ELR (cell line): ENCODE measurements at regions not wholly inside any gene's neighbourhood (a gene's known extent, or its start where the extent isn't known, plus 50 kb on each side); places are given as distances from the start of the nearest gene placed in this dataset.

ENCODE experiments used
- DNase-seq: peaks from one replicate; pipeline ENCODE4 v3.0.0-alpha.2; 2015; ENCODE audit warnings: low read depth

GRCh38 chr6:74765486-74765885, 440.4 kb downstream of the COL12A1 start:
- DNase-seq: no peak

- no peak for DNase-seq
Measured at GRCh38 chr6:74764486-74764885, 441.4 kb downstream of the COL12A1 start.

- DNase-seq: no peak
Measured at GRCh38 chr6:74762841-74763240, 443.0 kb downstream of the COL12A1 start.

GRCh38 chr6:74757813-74758212, 448.0 kb downstream of the COL12A1 start:
- DNase-seq: no peak

- DNase-seq: no peak
Measured at GRCh38 chr6:74756923-74757322, 448.9 kb downstream of the COL12A1 start.

- no peak for DNase-seq
Measured at GRCh38 chr6:74755778-74756177, 450.1 kb downstream of the COL12A1 start.

GRCh38 chr6:74755196-74755595, 450.7 kb downstream of the COL12A1 start:
- DNase-seq: no peak

GRCh38 chr6:74753883-74754600, 451.8 kb downstream of the COL12A1 start:
- no peak for DNase-seq

- DNase-seq: no peak
Measured at GRCh38 chr6:74752303-74752702, 453.6 kb downstream of the COL12A1 start.

- no peak for DNase-seq
Measured at GRCh38 chr6:74750826-74751225, 455.0 kb downstream of the COL12A1 start.

- no peak for DNase-seq
Measured at GRCh38 chr6:74749211-74750147, 456.4 kb downstream of the COL12A1 start.

- no peak for DNase-seq
Measured at GRCh38 chr6:74745670-74746069, 460.2 kb downstream of the COL12A1 start.

- DNase-seq: no peak
Measured at GRCh38 chr6:74742793-74743508, 462.9 kb downstream of the COL12A1 start.

- DNase-seq: no peak
Measured at GRCh38 chr6:74741646-74742045, 464.2 kb downstream of the COL12A1 start.

- peak; percentile 43 for DNase-seq
Measured at GRCh38 chr6:74735304-74735703, 470.5 kb downstream of the COL12A1 start.

- DNase-seq: no peak
Measured at GRCh38 chr6:74734901-74735300, 471.0 kb downstream of the COL12A1 start.

GRCh38 chr6:74733830-74734620, 471.8 kb downstream of the COL12A1 start:
- DNase-seq: no peak

- DNase-seq: no peak
Measured at GRCh38 chr6:74731931-74732330, 473.9 kb downstream of the COL12A1 start.

GRCh38 chr6:74731204-74731603, 474.6 kb downstream of the COL12A1 start:
- peak; percentile 12 for DNase-seq

- peak; percentile 28 for DNase-seq
Measured at GRCh38 chr6:74720923-74721322, 484.9 kb downstream of the COL12A1 start.

GRCh38 chr6:74717591-74717990, 488.3 kb downstream of the COL12A1 start:
- DNase-seq: no peak
